Activated CD8-positive, alpha-beta T cell treated with anti-CD3 and anti-CD28 coated beads for 36 hours (primary cell): ENCODE measurements at regions not wholly inside any gene's neighbourhood (a gene's known extent, or its start where the extent isn't known, plus 50 kb on each side); places are given as distances from the start of the nearest gene placed in this dataset.

Source experiments
- ATAC-seq: fragments of 200-7000 bp; cut with Tn5 transposase; one replicate; pipeline ENCODE4 v1.10.0; 2021; ENCODE audit warnings: mild to moderate bottlenecking, moderate library complexity
- CTCF ChIA-PET: fragments of 350-600 bp; sonication (Branson Sonifier 250); formaldehyde crosslinking; loops from one replicate; lab custom pipeline; 2021; ENCODE audit warnings: antibody characterized with exemption; lab: Charles Lee
- POLR2A ChIA-PET: fragments of 350-600 bp; sonication (Branson Sonifier 250); formaldehyde crosslinking; loops from one replicate; lab custom pipeline; 2021; ENCODE audit warnings: antibody characterized with exemption; lab: Charles Lee
- DNase-seq: peaks from one replicate; pipeline ENCODE4 v3.0.0-alpha.2; 2020
- H3K27ac Mint-ChIP-seq: one replicate; pipeline ENCODE4 v1.8.0; 2021; ENCODE audit warnings: mild to moderate bottlenecking, mixed read lengths
- H3K27me3 Mint-ChIP-seq: one replicate; pipeline ENCODE4 v1.8.0; 2021; ENCODE audit warnings: mixed read lengths
- H3K36me3 Mint-ChIP-seq: one replicate; pipeline ENCODE4 v1.8.0; 2021; ENCODE audit warnings: low read depth, mixed read lengths
- H3K4me1 Mint-ChIP-seq: one replicate; pipeline ENCODE4 v1.8.0; 2021; ENCODE audit warnings: low read depth, mixed read lengths
- H3K4me3 Mint-ChIP-seq: one replicate; pipeline ENCODE4 v1.8.0; 2021; ENCODE audit warnings: mild to moderate bottlenecking, moderate library complexity, mixed read lengths
- H3K9me3 Mint-ChIP-seq: one replicate; pipeline ENCODE4 v1.8.0; 2021; ENCODE audit warnings: mixed read lengths
- CTCF ChIP-seq: fragments of 200-600 bp; IDR thresholded peaks from one replicate; pipeline ENCODE4 v1.8.0; 2022; ENCODE audit warnings: antibody characterized with exemption, mild to moderate bottlenecking
- intact Hi-C: fragments of 100-400 bp; cut with micrococcal nuclease; formaldehyde crosslinking; loops from one replicate; pipeline ENCODE4 v1.10.0; 2022

GRCh38 chr14:22318951-22319350 lies 270.1 kb downstream of the DAD1 start:
- H3K36me3 Mint-ChIP-seq, result no peaks in the 10 kb centered on the region
- POLR2A ChIA-PET, result interaction anchor here (1.0 kb wide), 1 partner anchor 195 kb away, joined by 3 read pairs; no protein-coding TSS in a partner anchor
- no peaks in the 10 kb centered on the region for H3K9me3 Mint-ChIP-seq
- no peaks in the 10 kb centered on the region for H3K4me1 Mint-ChIP-seq
- H3K27ac Mint-ChIP-seq, result peak overlapping the region; percentile 46
- CTCF ChIA-PET, result interaction anchor here (0.7 to 1.4 kb wide), 2 partner anchors 16 to 56 kb away, joined by 3 read pairs; no protein-coding TSS in a partner anchor
- intact Hi-C loops, result no loop called here
- H3K27me3 Mint-ChIP-seq, result no peaks in the 10 kb centered on the region
- DNase-seq, result no peak
- H3K4me3 Mint-ChIP-seq, result peak overlapping the region; percentile 64
- TF ChIP-seq CTCF, result no peak
- no peak for ATAC-seq

GRCh38 chr14:22316473-22316872 lies 272.6 kb downstream of the DAD1 start:
- TF ChIP-seq CTCF, result no peak
- Mint-ChIP-seq H3K36me3 (no peaks in the 10 kb centered on the region), H3K9me3 (no peaks in the 10 kb centered on the region), H3K4me1 (no peaks in the 10 kb centered on the region), H3K4me3 (no peak overlapping the region), H3K27me3 (no peaks in the 10 kb centered on the region), H3K27ac (no peak overlapping the region)
- ChIA-PET POLR2A (interaction anchor here (0.6 kb wide), 1 partner anchor 74 kb away, joined by 3 read pairs; no protein-coding TSS in a partner anchor), CTCF (no interaction called here)
- DNase-seq, result no peak
- no peak for ATAC-seq
- intact Hi-C loops, result no loop called here

GRCh38 chr14:22315336-22315735 lies 273.7 kb downstream of the DAD1 start:
- Mint-ChIP-seq H3K9me3 (no peaks in the 10 kb centered on the region), H3K27me3 (no peaks in the 10 kb centered on the region), H3K27ac (no peak overlapping the region), H3K4me1 (no peaks in the 10 kb centered on the region), H3K4me3 (peak overlapping the region; percentile 24), H3K36me3 (no peaks in the 10 kb centered on the region)
- ChIA-PET POLR2A (no interaction called here), CTCF (interaction anchor here (0.5 kb wide), 1 partner anchor 255 kb away, joined by 3 read pairs; no protein-coding TSS in a partner anchor)
- no peak for ATAC-seq
- intact Hi-C loops, result no loop called here
- no peak for DNase-seq
- no peak for TF ChIP-seq CTCF

GRCh38 chr14:22314183-22314820 lies 274.7 kb downstream of the DAD1 start:
- TF ChIP-seq CTCF, result no peak
- Mint-ChIP-seq H3K27ac (peak overlapping the region; percentile 61), H3K4me3 (peak overlapping the region; percentile 47), H3K4me1 (no peaks in the 10 kb centered on the region), H3K36me3 (no peaks in the 10 kb centered on the region), H3K27me3 (no peaks in the 10 kb centered on the region), H3K9me3 (no peaks in the 10 kb centered on the region)
- CTCF ChIA-PET, result no interaction called here
- no peak for DNase-seq
- peak; percentile 45 for ATAC-seq
- intact Hi-C loops, result no loop called here
- POLR2A ChIA-PET, result no interaction called here

GRCh38 chr14:22313172-22313801 lies 275.7 kb downstream of the DAD1 start:
- TF ChIP-seq CTCF, result no peak
- H3K27ac Mint-ChIP-seq, result peak overlapping the region; percentile 52
- no peaks in the 10 kb centered on the region for H3K27me3 Mint-ChIP-seq
- intact Hi-C loops, result no loop called here
- H3K9me3 Mint-ChIP-seq, result no peaks in the 10 kb centered on the region
- no peaks in the 10 kb centered on the region for H3K36me3 Mint-ChIP-seq
- ChIA-PET CTCF (no interaction called here), POLR2A (no interaction called here)
- no peak for DNase-seq
- H3K4me3 Mint-ChIP-seq, result no peak overlapping the region
- no peaks in the 10 kb centered on the region for H3K4me1 Mint-ChIP-seq
- ATAC-seq, result no peak
